AG09309 (cell line): ENCODE measurements at regions not wholly inside any gene's neighbourhood (a gene's known extent, or its start where the extent isn't known, plus 50 kb on each side); places are given as distances from the start of the nearest gene placed in this dataset.

ENCODE experiments used
- DNase-seq: peaks from one replicate; pipeline ENCODE4 v3.0.0-alpha.2; 2010; ENCODE audit warnings: low read depth
- H3K4me3 ChIP-seq: 2 replicates; pipeline ENCODE4 v1.5.1; 2011; ENCODE audit warnings: mild to moderate bottlenecking, low read depth, low read length, moderate library complexity; ENCODE audit not compliant: control insufficient read depth
- TF ChIP-seq, protein P1 (sequence below): IDR thresholded peaks from 2 replicates; pipeline ENCODE4 v1.5.1; 2011; ENCODE audit warnings: mild to moderate bottlenecking, low read depth, low read length, inconsistent platforms; ENCODE audit not compliant: insufficient read depth, control insufficient read depth; ENCODE audit errors: missing control alignments

DNA sequence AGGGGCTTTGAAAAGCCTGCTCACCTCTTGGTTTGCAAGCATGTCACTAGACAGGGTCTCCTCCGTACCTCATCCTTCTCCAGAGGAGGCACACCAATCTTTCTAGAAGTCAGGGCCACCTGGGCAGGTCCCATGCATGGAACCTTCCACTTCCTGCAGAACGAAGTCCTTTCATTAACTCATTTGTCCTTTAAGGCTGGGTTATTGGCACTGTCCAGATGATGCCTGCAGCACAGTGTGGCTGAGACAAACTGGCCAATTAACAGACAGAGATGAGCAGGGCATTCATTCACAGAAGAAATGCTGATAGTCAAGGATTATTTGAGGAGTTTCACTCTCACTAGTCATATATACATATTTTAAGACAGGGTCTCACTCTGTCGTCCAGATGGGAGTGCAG lies 245.3 kb downstream of the TFCP2L1 start:
- DNase-seq = no peak
- TF ChIP-seq, protein P1, sequence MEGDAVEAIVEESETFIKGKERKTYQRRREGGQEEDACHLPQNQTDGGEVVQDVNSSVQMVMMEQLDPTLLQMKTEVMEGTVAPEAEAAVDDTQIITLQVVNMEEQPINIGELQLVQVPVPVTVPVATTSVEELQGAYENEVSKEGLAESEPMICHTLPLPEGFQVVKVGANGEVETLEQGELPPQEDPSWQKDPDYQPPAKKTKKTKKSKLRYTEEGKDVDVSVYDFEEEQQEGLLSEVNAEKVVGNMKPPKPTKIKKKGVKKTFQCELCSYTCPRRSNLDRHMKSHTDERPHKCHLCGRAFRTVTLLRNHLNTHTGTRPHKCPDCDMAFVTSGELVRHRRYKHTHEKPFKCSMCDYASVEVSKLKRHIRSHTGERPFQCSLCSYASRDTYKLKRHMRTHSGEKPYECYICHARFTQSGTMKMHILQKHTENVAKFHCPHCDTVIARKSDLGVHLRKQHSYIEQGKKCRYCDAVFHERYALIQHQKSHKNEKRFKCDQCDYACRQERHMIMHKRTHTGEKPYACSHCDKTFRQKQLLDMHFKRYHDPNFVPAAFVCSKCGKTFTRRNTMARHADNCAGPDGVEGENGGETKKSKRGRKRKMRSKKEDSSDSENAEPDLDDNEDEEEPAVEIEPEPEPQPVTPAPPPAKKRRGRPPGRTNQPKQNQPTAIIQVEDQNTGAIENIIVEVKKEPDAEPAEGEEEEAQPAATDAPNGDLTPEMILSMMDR = no peak
- H3K4me3 ChIP-seq = no peak overlapping the region

DNA sequence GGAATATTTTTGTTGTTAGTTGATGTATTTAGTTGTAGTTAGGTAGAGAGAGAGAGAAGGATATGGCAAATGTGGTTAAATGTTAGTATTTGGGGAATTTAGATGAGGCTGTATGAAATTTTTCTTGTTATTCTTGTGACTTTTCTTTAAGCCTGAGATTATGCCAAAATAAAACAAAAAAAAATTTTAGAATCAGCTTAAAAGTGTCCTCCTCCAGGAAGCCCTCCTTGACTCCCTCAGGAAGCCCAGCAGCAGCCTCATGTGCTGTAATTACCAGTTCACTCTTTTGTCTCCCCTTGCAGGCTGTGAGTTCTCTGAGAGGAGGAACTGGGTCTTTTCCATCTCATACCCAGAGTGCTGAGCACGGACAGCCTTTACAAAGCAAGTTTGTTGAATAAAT lies 243.5 kb downstream of the TFCP2L1 start:
- TF ChIP-seq, protein P1 = no peak
- no peak overlapping the region for H3K4me3 ChIP-seq
- DNase-seq = no peak

DNA sequence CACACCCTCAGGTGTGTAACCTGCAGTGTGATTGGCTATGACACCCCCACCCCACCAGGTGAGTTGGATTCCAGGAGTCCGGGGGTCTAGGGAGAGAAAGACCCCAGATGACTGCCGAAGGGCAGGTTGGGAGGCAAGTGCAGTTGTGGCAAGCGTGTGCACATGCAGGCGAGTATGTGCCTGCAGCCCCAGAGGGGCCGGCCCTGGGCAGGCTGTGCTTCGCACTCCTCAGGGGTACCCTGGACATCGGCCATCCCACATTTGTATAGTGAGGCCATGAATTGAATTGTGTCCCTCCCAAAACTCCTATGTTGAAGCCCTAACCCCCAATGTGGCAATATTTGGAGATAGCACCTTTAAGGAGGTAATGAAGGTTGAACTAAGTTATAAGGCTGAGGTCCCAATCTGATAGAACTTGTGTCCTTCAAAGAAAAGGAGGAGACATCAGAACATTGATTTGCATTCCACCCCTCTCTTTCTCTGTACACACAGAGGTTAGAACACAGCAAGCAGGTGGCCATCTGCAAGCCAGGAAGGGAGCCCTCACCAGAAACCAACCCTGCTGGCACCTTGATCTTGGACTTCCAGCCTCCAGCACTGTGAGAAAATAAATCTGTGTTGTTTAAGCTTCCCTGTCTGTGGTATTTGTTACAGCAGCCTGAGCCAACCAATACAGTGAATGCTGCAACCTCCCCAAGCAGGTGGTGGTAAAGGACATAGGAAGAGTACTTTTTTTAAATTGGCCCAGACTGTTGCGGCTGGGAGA lies 241.8 kb downstream of the TFCP2L1 start:
- no peak for DNase-seq
- TF ChIP-seq, protein P1 = no peak
- no peak overlapping the region for H3K4me3 ChIP-seq

DNA sequence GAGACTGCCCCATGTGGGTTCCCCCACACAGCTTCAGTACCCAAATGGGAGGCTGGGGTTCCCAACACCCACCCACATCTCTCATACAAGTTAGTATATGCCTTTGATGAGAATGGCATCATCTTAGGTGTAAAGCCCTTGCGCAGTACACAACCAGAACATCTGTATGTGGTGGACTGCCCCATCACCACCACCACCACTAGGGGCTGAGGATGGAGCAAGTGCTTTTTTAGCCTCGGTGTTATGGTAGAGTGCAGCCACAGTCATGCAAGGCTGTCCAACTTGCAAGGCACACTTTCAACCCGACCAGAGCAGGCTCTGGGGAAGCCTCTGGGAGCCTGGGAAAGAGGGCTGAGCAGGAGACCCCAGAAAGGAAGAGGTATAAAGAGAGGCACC lies 241.2 kb downstream of the TFCP2L1 start:
- H3K4me3 ChIP-seq = no peak overlapping the region
- TF ChIP-seq, protein P1 = no peak
- no peak for DNase-seq

DNA sequence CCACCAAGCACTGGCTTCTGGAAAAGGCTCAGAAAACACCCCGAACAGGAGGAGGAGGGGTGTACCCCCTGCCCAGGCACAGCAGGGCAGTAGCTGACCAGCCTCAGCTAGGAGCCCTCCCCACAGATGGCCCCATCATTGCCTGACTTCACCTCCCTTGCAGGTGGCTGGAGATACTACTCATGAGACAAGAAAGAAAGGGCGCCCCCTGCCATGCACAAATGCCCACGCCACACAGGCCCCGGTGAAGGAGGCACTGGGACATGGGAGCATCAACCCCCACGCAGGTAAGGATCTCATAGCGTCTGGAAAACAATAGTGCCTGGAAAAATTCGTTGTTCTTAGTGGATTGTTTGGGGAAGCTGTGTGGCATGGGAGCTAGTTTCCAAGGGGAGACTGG lies 240.6 kb downstream of the TFCP2L1 start:
- no peak overlapping the region for H3K4me3 ChIP-seq
- TF ChIP-seq, protein P1 = peak; percentile 6
- DNase-seq = no peak

DNA sequence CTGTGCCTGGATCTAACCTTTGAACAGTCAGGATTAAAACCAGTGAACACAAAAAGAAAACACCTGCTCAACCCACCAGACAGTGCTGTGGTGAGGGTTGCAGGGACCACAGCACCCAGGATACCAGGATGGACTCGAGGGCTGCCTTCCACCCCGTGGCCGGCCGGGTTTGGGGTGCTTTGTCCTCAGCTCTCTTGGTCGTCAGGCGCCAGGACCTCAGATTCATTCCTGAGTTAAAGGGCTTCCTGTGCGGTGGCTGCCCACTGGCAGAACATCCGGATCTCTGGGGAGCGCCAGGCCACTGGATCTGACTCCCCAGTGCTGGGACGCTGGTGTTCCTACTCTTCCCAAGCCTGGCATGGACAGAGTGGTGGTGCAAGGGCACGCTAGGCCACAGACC lies 239.8 kb downstream of the TFCP2L1 start:
- H3K4me3 ChIP-seq = no peak overlapping the region
- TF ChIP-seq, protein P1 = no peak
- no peak for DNase-seq

DNA sequence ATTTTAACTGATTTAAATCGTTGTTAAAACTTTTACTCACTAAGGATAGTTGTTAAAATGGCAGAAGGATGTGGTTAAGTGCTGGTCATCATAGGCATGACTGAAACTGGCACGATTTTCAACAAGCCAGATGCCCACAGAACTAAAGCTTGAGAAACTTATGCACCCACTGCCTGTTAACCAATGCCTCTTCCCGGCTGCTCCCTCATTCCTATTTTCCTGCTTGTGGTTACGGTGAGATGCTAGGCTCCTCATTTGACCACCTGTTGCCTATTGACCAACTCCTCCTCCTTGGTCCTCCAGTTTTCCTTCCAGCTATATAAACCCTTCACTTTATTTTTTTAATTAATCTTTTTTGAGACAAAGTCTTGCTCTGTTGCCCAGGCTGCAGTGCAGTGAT lies 238.7 kb downstream of the TFCP2L1 start:
- no peak overlapping the region for H3K4me3 ChIP-seq
- TF ChIP-seq, protein P1 = no peak
- DNase-seq = peak; percentile 13
